Esophagus squamous epithelium (tissue), 4 donors: ENCODE measurements at regions not wholly inside any gene's neighbourhood (a gene's known extent, or its start where the extent isn't known, plus 50 kb on each side); places are given as distances from the start of the nearest gene placed in this dataset.

Experiments
- CTCF ChIP-seq, 6 experiments: fragments of 450-650 bp in 4 of 6; fragments of 200-600 bp in 2 of 6; sonication (generic) in 2 of 6; IDR thresholded peaks; one replicate each; pipeline ENCODE4 v1.5.1; 2016 to 2019; ENCODE audit warnings: antibody characterized with exemption in 6 of 6, mild to moderate bottlenecking in 4 of 6, moderate library complexity in 4 of 6
- POLR2A ChIP-seq, 4 donors: fragments of 450-650 bp; IDR thresholded peaks; one replicate each; pipeline ENCODE4 v1.6.1; 2017; ENCODE audit warnings: antibody characterized with exemption in 4 of 4, mild to moderate bottlenecking in 4 of 4, moderate library complexity in 3 of 4

DNA sequence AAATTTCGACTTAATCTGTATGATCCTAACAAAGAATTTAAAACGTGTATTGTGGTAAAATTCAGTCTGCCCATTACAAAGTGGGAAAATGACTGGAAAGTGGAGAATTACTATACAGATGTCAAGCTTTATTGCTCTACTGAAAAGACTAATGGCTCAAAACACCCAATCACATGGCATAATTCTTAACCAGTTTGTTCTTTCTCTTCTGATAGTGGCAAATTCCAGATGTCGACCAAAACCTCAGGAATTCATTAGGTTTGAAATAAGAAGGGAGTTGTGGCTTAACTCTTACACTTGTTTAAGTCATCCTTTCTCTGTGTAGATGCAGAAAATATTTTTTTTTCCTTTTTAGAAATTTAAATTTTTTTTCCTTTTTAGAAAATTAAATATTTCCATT is 1254.9 kb upstream of the LRRN3 start:
- TF ChIP-seq CTCF (IDR thresholded peaks at IDR 0.05) (no peak), POLR2A (IDR thresholded peaks at IDR 0.05) (no peak)
